ENCODE measurements at regions not wholly inside any gene's neighbourhood (a gene's known extent, or its start where the extent isn't known, plus 50 kb on each side); places are given as distances from the start of the nearest gene placed in this dataset.

DNA sequence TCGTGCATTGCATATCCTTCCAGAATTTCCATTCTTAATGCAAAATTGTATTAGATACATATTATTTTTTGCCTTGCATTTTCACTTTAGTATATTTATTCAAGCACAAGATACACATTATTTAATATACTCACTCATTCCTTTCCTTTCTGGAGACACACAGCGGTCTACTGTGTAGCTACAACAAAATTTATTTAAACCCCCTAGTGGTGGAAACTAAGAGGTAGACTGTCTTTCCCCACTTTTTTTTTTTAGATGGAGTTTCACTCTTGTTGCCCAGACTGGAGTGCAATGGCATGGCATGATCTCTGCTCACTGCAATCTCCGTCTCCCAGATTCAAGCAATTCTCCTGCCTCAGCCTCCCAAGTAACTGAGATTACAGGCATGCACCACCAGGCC lies 2040.3 kb upstream of the PCDH20 start:
- CTCF ChIA-PET = no interaction called here
- RAD21 ChIA-PET (ENCODE audit: low non-redundant PET in 1 of 2, low total read pairs in 2 of 2, uncharacterized antibody in 2 of 2, unreplicated experiment in 2 of 2) = no interaction called here
- Histone ChIP-seq H3K27me3 (ENCODE audit: insufficient read depth, low read length) (no peaks in the 10 kb centered on the region), H3K36me3 (ENCODE audit: control insufficient read depth in 1 of 2, insufficient read depth in 2 of 2, low read length in 2 of 2) (no peaks in the 10 kb centered on the region), H2AFZ (ENCODE audit: low read depth, low read length, poor library complexity, severe bottlenecking) (no peak overlapping the region), H3K4me2 (ENCODE audit: low read length) (no peak overlapping the region), H3K4me3 (replicated peaks in 1 of 2; ENCODE audit: low read depth in 1 of 2, low read length in 2 of 2) (no peak overlapping the region), H3K9me3 (ENCODE audit: control insufficient read depth in 1 of 2, insufficient read depth in 1 of 2, low read depth in 1 of 2, low read length in 2 of 2) (no peaks in the 10 kb centered on the region), H3K9me2 (ENCODE audit: insufficient read depth) (no peaks in the 10 kb centered on the region), H4K20me1 (ENCODE audit: insufficient read depth) (no peaks in the 10 kb centered on the region), H3K4me1 (ENCODE audit: control insufficient read depth in 1 of 2, insufficient read depth in 2 of 2, low read length in 2 of 2) (no peaks in the 10 kb centered on the region), H3K79me2 (ENCODE audit: insufficient read depth, low read length) (no peaks in the 10 kb centered on the region), H3K27ac (ENCODE audit: low read depth, low read length) (no peak overlapping the region), H3K9ac (ENCODE audit: low read length) (no peak overlapping the region)
- no peak for TF ChIP-seq EZH2phosphoT487 (IDR thresholded peaks at IDR 0.05; ENCODE audit: borderline replicate concordance)
- TF ChIP-seq CTCF (IDR thresholded peaks at IDR 0.05 in 2 of 3, conservative IDR thresholded peaks at IDR 0.05 in 1 of 3; ENCODE audit: borderline replicate concordance in 1 of 3, insufficient read depth in 1 of 3, low read depth in 2 of 3, low read length in 2 of 3) = peak in 2 of 3 experiments; percentile 24 to 47; a peak in 3 of 6 replicates
- no peak for TF ChIP-seq ZFX (IDR thresholded peaks at IDR 0.05)
- DNase-seq (ENCODE audit: low read depth, low spot score) (no peak), ATAC-seq (peak; percentile 68)
- BruUV-seq (replicated peaks) = no TSS peak
- intact Hi-C loops (cut with micrococcal nuclease) = no loop called here
- POLR2A ChIA-PET = no interaction called here

- H3K9ac ChIP-seq (ENCODE audit: low read length) = no peak overlapping the region
- H2AFZ ChIP-seq (ENCODE audit: low read depth, low read length, poor library complexity, severe bottlenecking) = no peak overlapping the region
- no peak for ATAC-seq
- no peak overlapping the region for H3K4me3 ChIP-seq (replicated peaks in 1 of 2; ENCODE audit: low read depth in 1 of 2, low read length in 2 of 2)
- no peaks in the 10 kb centered on the region for H3K9me3 ChIP-seq (ENCODE audit: control insufficient read depth in 1 of 2, insufficient read depth in 1 of 2, low read depth in 1 of 2, low read length in 2 of 2)
- no peaks in the 10 kb centered on the region for H3K4me1 ChIP-seq (ENCODE audit: control insufficient read depth in 1 of 2, insufficient read depth in 2 of 2, low read length in 2 of 2)
- TF ChIP-seq SRF (IDR thresholded peaks at IDR 0.05; ENCODE audit: low read depth) = no peak
- TF ChIP-seq EGR1 (IDR thresholded peaks at IDR 0.05; ENCODE audit: low read depth) = no peak
- no peaks in the 10 kb centered on the region for H3K36me3 ChIP-seq (ENCODE audit: control insufficient read depth in 1 of 2, insufficient read depth in 2 of 2, low read length in 2 of 2)
- H3K27ac ChIP-seq (ENCODE audit: low read depth, low read length) = no peak overlapping the region
- BruUV-seq (replicated peaks) = no TSS peak
- CTCF ChIA-PET = no interaction called here
- H4K20me1 ChIP-seq (ENCODE audit: insufficient read depth) = no peaks in the 10 kb centered on the region
- no peaks in the 10 kb centered on the region for H3K79me2 ChIP-seq (ENCODE audit: insufficient read depth, low read length)
- H3K4me2 ChIP-seq (ENCODE audit: low read length) = no peak overlapping the region
- no peaks in the 10 kb centered on the region for H3K9me2 ChIP-seq (ENCODE audit: insufficient read depth)
- no peak for DNase-seq (ENCODE audit: low read depth, low spot score)
- RAD21 ChIA-PET (ENCODE audit: low non-redundant PET in 1 of 2, low total read pairs in 2 of 2, uncharacterized antibody in 2 of 2, unreplicated experiment in 2 of 2) = no interaction called here
- POLR2A ChIA-PET = no interaction called here
- no peaks in the 10 kb centered on the region for H3K27me3 ChIP-seq (ENCODE audit: insufficient read depth, low read length)
- intact Hi-C loops (cut with micrococcal nuclease) = no loop called here
Measured at GRCh38 chr13:63449550-63449949, 2033.9 kb upstream of the PCDH20 start.

Measured in HCT116 (cell line).